Upper lobe of left lung (tissue), 4 donors: ENCODE measurements at regions not wholly inside any gene's neighbourhood (a gene's known extent, or its start where the extent isn't known, plus 50 kb on each side); places are given as distances from the start of the nearest gene placed in this dataset.

Source experiments
- CTCF ChIP-seq, 6 experiments: fragments of 450-650 bp in 4 of 6; fragments of 200-600 bp in 2 of 6; sonication (generic) in 2 of 6; IDR thresholded peaks; one replicate each; pipeline ENCODE4 v1.5.1; 2016 to 2019; ENCODE audit warnings: antibody characterized with exemption in 6 of 6
- EP300 ChIP-seq, 4 donors: sonication (generic); formaldehyde crosslinking; IDR thresholded peaks; one replicate each; pipeline ENCODE4 v1.5.1; 2017; ENCODE audit warnings: antibody characterized with exemption in 4 of 4, control low read depth in 2 of 4

DNA sequence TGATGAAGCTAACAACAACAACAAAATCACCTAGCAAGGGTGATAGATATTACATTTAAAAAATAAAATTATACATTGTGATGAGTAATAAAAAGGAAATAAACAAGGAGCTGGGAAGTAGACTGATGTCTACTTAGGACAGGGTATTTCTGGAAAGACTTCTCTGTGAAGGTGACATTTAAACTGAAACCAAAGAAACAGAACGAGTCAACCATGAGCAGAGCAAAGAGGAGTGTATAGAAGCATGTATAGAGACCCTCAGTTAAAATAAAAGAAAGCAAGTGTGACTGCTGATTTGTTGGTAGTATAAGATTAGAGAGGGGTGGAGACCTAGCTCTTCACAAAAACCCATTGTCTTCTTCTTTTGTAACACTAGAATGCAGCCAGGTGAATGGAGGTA is 53.0 kb upstream of the TDRD3 start:
- TF ChIP-seq CTCF (IDR thresholded peaks at IDR 0.05) (no peak), EP300 (IDR thresholded peaks at IDR 0.05) (no peak)
